G401 (cell line): ENCODE measurements at regions not wholly inside any gene's neighbourhood (a gene's known extent, or its start where the extent isn't known, plus 50 kb on each side); places are given as distances from the start of the nearest gene placed in this dataset.

Experiments used
- DNase-seq: peaks from one replicate; pipeline ENCODE4 v3.0.0-alpha.2; 2015; ENCODE audit warnings: low spot score
- in situ Hi-C: cut with HindIII; loops from 2 replicates; pipeline ENCODE4 v1.10.0; 2016; ENCODE audit warnings: low sequenced_read_pairs, mixed read lengths

DNA sequence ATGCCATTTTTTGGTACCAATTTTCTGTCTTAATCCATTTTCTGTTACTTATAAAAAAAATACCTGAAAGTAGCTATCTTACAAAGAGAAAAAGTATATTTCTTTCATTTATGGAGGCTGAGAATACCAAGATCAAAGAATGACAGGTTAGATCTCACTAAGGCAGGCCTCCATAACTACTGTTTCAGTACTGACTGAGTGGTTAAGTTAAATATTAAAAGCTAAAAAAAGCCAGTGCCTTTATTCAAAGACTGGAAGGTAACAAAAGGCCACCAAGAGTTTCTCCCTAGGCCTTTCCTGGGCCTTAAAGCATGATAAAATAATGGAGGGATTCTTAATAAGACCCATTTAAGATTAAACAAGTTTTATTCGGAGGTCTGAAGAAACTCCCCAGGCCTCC, 687.7 kb upstream of the ADGRL4 start:
- in situ Hi-C loops: no loop called here
- DNase-seq: no peak

DNA sequence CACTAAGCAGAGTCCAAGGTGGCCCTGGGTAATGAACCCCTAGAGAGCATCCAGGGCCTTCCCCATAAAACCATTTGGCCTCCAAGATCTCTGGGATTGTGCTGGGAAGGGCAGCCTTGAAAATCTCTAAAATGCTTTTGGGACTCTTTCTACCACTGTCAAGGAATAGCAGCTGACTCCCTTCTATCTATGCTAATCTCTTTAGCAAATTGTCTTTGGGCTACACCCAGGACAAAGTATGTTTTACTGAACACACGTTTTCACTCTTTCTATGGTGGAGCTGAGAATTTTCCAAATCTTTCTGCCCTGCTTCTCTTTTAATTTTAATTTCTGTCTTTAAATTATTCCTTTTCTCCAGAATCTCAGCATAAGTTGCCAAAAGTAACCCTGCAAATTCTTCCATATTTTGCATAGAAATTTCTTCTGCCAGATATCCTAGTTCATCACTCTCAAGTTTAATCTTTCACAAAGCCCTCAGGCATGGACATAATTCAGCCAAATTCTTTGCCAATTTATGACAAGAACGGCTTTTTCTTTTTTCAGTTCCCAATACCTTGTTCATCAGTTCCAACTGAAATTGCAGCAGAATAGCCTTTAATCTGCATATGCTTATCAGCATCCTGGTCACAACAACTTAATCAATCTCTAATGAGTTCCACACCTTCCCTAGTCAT, 687.0 kb upstream of the ADGRL4 start:
- DNase-seq: no peak
- in situ Hi-C loops: no loop called here

DNA sequence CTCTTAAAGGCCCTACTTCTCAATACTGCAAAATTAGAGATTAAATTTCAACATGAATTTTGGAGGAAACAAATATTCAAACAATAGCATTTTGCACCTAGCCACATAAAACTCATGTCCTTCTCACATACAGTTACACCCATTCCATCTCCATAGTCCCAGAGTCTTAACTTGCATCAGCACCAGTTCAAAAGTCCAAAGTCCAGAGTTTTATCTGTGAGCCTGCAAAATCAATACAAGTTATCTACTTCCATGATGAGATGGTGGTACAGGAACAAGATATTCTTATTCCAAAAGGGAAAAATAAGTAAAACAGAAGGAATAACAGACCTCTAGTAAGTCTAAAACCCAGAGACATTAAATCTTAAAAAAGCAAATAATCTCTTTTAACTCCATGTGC, 686.0 kb upstream of the ADGRL4 start:
- DNase-seq: no peak
- in situ Hi-C loops: no loop called here

DNA sequence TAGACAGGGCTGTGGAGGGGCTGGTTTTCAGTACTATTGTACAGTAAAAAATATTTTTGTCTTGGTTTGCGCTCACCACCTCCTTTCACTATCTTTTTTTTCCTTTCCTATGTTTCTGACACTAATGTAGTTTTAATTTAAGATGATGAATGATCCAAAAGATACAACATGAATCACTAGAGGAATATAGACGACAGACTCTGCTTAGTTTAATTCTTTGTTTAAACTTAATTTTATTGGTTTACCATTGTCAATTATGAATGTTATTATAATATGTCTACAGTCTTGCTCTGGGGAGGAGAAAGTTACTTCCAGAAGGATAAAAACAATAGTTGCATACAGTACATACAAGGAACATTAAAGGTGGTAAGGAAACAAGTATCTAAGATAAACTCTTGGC, 682.4 kb upstream of the ADGRL4 start:
- in situ Hi-C loops: no loop called here
- DNase-seq: no peak

DNA sequence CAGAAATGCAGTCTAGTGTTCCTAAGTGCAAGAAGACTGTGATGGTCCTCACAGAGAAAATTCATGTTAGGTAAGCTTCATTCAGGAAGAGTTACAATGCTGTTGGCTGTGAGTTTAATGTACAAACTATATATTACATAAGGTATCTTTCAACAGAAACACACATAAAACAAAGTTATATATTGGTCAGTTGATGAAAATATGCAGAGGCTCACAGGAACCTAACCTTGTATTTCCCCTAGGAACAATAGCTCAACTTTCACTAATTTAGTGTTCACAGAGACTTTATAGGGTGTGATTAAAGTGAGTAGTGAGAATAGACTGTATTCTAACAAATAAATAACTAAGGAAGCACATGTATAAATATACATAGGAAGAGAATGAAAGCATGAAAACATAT, 676.9 kb upstream of the ADGRL4 start:
- no peak for DNase-seq
- in situ Hi-C loops: no loop called here

DNA sequence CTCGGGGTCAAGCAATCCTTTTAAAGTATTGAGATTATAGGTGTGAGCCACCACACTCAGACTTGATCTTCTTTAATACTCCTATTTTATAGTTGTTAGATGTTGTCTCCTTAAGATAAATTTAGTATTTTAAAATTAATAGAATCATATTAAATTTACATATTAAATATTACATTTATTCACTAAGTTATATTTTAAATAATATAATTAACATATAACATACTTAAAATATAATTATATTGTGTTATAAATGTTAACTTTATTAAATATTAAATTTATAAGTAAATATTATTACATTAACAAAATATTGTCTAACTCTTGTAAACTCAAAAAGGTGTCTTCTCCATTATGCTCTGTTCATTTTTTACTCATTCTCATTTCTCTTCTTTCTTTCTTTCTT, 675.9 kb upstream of the ADGRL4 start:
- in situ Hi-C loops: no loop called here
- no peak for DNase-seq

DNA sequence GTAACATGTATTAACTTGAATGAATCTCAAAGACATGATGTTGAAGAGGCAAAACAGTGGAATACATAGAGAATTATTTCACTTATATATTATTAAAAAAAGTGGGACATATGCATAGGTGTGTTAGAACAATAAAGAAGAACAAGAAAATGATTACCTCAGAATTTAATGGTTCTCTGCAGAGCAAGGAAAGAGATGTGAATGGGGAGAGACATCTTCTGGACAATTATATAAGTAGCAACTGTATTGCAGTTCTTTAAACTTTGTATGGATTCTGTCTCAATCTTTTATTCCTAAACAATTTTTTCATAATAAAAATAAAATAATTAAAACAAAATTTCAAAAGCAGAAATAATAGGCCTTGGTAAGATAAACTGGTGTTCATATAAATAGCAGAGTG, 674.9 kb upstream of the ADGRL4 start:
- in situ Hi-C loops: no loop called here
- DNase-seq: no peak

DNA sequence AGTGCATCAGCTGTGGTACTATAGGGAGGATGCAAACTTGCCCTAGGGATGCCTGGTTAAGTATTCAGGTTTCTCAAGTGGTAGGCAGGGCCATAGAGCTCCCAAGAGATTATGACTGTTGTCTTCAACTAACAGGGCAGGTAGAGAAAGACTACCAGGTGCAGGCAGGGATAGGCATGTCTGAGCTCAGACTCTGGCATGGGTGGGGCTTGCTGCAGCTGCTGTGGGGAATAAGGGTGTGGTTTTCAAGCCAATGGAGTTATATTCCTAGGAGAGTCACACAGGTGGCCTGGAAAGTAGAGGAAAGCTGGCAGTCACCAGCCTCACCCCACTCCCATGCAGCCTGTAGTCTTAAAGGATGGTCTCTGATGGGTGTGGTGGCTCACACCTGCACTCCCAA, 673.4 kb upstream of the ADGRL4 start:
- in situ Hi-C loops: no loop called here
- DNase-seq: no peak

DNA sequence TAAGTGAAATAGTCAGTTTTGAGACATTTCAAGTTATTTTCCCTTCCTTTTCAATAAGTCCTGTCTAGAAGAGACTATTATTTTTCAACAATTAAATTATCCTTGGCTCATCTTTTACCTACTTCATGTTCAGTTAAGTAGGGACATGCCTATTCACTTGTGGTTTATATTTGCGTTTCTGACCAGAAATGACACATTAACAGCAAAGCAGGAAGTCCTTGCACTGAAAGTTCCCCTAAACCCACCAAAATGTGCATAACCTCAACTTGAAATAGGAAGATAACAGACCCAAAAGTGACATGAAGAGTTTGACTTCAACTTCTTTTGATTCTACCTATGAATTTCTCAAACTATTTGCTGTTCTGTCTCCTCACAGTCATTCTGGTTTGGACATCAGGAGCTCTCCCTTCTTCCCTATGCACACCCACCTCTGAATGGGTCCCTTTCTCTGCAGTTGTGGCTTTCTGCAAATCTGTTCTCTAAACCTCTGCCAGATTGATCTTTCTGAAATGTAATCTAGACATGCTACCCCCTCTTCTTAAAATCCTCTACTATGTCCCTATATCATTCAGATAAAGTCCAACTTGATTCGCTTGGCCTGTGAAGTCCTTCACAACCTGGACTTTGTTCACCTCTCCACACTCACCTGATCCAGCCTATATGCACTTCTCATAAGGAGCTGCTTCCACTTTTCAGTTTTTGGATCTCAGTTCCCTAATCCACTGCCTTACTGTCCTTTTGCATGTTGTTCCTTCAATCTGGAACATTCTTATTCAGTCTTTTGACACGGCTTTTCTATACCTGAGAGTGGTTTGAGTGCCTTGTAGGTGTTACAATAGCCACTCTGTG, 661.5 kb upstream of the ADGRL4 start:
- in situ Hi-C loops: no loop called here
- no peak for DNase-seq

DNA sequence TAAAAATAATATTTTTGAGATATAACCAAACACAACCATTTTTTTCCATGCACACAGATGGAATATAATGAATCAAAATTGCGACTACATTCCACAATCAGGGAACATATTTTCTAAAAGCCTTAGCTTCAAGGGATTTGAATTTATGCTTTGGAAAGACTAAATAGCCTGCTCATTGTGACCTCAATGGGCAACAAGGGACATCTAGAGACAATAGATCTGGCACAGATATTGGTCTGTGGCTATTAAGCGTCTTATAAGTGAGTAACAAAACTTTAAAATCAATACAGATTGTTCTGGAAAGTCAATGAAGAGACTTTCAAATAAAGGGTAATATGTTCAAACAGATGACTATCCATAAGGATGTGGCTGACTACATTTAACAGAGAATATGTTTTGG, 660.6 kb upstream of the ADGRL4 start:
- in situ Hi-C loops: no loop called here

DNA sequence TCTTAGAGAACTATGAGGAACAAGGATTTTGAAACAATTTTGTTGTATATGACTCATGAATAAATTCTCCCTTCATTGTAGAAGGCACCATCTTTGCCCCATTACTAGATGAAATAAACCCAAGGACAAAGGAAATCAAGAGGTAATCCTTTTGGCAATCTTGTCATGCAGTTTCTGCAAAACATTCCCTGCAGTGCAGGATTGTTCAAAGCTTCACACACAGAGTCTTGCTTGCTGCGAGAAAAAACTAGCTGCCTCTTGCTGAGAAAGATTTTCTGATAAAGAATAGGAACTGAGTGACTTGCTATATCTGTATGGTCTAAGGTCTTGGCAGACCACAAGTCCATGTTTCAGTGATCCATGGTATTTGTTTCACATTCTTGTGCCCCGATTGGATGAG, 657.4 kb upstream of the ADGRL4 start:
- no peak for DNase-seq
- in situ Hi-C loops: no loop called here

More for the DNA sequence above, 660.6 kb upstream of the ADGRL4 start:
- no peak for DNase-seq

DNA sequence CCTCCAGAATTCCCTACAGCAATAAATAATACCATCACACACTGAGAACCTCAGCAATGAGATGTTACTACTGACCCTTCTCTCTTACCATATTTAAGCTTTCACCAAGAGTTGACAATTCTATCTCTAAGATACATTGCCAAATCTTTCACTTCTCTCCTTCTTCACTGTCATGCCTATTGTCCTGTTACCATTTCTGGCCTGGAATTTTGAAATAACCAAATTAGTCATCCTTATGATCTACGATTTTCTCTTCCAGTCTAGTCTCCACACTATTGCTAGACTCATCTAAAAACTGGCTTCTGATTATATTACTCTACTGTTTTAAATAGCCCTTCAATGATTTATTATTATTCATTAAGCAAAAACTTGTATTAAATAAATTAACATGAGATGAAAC, 656.1 kb upstream of the ADGRL4 start:
- in situ Hi-C loops: no loop called here
- DNase-seq: no peak

DNA sequence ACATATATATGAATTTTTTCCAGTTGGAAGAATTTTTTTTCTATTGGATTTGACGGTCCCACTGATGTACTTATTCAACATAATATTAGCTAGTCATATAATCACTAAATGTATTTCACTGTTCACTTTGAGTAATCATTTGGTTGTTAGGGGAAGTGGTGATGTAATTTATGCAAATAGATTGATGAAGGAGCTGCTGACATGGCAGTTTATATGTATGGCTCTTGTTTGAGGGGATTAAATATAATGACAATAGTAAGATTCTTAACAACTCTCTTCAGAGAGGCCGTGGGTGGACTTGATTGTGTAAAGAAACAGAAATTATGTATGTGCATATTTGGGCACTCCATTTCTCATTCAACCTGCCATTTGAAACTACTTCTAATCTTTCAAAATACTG, 653.6 kb upstream of the ADGRL4 start:
- in situ Hi-C loops: no loop called here

DNA sequence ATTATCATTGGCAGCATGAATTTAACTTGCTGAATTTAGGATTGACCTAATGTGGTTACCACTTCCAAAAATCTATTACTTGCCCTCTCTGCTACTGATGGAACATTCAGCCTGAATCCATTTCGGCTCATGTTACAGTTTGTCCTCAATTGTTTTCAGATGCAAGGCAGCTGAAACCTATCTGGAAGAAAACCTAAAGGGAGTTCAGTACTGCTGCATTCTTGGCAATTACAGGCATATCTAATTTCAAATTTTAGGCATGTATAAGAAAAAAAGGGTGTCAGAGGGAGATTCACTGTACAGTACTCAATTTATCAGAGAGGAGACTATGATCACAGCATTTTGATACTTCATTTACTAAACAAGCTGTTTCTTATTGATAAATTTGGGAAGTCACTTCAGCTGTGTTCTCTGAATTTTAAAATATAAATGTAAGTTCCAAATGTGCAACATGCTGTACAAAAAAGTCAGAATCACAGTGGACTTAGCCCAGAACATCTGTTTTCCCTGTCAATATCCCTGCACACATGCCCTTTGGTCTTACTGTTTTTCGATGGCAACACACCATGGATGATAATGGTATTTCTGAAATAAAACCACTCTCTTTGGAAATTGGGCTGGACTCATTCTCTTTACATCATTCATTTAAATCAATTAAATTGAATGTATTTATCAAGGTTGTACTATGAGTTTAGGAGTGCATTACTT, 651.6 kb upstream of the ADGRL4 start:
- DNase-seq: no peak
- in situ Hi-C loops: no loop called here

More for the DNA sequence above, 653.6 kb upstream of the ADGRL4 start:
- DNase-seq: no peak

DNA sequence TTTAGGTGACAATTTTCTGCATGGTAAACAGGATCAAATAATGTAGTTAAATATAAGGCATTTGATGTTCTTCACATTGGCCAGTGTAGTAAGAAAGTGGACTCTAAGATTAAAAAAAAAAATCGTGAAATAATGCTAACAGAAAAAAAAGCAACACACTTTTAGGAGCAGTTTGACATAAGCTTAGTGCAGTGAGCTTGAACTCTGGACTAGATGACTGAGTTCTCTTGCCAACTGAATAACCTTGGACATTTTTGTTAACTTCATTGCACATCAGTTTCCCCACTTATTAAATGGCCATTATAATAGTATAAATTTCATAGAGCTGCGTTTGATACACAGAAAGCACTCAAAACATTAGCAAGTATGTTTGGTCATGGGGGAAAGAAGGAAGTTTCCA, 649.3 kb upstream of the ADGRL4 start:
- DNase-seq: no peak
- in situ Hi-C loops: no loop called here

DNA sequence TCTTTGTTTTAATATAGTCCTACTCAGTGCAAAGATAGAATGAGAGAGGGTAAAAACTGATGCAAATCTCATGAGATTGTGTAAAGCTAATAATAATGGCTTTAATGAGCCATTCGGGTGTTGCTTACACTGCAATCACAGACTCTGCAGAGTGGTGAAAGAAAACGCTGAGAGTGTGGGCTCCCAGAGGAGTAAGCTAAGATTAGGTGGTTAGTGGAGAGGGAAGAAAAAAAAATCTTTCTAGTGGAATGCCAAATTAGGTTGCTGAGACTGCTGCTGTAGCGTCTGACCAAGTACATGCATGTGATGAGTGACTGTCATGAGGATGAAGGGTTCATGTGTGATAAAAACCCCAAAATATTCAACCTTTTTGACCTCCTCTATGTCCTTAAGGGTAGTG, 645.9 kb upstream of the ADGRL4 start:
- in situ Hi-C loops: no loop called here
- no peak for DNase-seq

DNA sequence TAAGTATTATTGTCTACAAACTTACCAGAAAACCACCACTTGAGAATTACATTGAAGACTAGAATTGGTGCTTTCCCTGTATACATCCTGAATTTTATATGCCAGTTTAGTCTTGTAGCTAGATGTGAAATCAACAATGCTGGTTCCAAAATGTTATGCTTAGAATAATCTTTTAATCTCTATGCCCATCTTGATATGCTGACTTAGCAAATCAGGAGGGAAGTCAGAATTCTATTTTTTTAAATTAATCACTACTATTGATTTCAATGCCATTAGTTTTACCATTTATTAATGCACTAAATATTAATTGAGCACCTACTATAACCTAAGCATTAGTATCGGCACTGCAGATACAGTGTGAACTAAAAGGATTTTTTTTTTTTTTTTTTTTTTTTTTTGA, 641.6 kb upstream of the ADGRL4 start:
- in situ Hi-C loops: no loop called here

DNA sequence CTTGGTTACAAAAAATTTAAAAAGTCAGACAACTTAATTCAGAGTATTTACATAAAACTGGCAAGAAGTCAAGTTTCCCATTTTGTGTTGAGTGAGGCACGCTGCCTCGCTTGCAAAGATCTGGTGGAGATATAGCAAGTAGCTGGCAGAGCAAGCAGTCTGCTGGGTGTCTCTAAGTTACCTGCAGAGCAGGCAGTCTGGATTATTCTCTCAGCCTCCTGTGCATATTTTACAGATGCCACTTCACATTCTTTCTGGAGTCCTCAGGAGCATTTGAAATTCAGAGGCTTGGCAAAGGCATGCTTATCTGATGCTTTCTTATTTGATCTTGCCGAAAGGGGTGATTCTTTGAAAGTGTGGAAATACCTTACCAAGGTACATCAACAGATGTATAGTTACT, 640.4 kb upstream of the ADGRL4 start:
- in situ Hi-C loops: no loop called here
- DNase-seq: no peak

More for the DNA sequence above, 641.6 kb upstream of the ADGRL4 start:
- no peak for DNase-seq

DNA sequence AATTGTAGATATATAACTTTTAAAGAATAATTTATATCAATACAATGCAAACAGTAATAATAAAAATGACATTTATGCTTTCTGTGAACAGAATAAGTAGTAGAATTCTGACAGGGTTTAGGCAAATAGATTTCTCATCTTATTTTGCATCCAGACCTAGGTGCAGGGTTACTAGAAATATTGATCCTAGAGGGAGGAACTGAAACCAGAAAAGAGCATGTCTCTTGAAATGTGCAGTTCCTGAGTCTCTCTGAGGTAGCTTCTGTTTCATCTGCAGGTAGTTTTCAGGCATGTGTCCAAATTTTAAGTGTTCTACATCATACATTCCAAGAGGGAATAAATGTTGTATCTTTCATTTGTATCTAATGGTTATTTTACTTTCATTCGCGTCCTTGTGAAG, 631.9 kb upstream of the ADGRL4 start:
- in situ Hi-C loops: no loop called here
- DNase-seq: no peak

DNA sequence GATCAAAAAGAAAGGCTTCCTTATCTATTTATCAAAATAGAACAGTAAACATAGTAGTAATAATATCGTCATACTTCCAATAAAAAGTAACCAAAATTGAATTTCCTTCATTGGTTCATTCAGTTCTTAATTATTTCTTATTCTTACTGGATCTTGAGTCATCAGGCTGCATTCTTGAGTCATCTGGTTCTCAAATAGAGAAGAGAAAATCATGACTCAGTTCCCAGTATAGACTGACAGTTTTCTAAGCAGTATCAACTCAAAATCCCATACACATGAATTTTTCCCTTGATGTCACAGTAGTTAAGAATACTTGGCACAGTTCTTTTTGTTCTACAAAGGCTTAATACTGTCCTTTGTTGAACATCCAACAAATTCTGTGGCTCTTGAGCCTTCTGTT, 626.9 kb upstream of the ADGRL4 start:
- in situ Hi-C loops: no loop called here
- no peak for DNase-seq
